ENCODE measurements at regions not wholly inside any gene's neighbourhood (a gene's known extent, or its start where the extent isn't known, plus 50 kb on each side); places are given as distances from the start of the nearest gene placed in this dataset.
"Not testable (repeated sequence)": the region's sequence is repeated elsewhere in the genome, so short reads cannot be mapped to it uniquely, and the experiment has no call there.

DNA sequence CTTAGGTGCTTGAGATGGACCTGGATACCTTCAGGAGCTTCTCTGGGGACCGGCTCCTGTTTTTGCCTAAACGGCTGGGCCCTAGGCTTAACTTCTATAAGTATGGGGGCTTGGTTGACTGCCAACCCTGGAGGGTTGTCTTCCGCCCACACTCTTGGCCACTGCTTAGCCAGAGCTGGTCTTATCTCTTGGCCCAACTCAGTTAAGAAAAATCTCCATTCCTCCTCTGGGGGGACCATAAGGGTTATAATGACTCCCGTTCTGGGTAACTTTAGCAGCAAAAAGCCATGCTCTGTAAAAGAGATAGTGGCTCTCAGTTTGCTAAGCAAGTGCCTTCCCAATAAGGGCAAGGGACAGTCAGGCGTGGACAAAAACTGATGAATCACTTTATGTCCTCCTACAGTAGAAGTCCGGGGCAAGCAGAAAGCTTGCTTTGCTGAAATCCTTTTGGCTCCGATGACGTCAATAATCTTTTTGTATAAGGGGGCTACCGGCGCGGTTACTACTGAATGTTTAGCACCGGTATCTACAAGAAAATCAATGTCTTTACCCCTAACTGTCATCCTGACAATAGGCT is 130.0 kb upstream of the CCZ1B start:
- H3K36me3 ChIP-seq (ENCODE audit: control insufficient read depth, insufficient read depth, low read length); H3K27me3 ChIP-seq (ENCODE audit: control insufficient read depth, insufficient read depth, low read length); DNase-seq (ENCODE audit: low read depth); H3K4me3 ChIP-seq (ENCODE audit: low read depth, low read length); CTCF ChIA-PET; POLR2A ChIA-PET: not testable (repeated sequence)

DNA sequence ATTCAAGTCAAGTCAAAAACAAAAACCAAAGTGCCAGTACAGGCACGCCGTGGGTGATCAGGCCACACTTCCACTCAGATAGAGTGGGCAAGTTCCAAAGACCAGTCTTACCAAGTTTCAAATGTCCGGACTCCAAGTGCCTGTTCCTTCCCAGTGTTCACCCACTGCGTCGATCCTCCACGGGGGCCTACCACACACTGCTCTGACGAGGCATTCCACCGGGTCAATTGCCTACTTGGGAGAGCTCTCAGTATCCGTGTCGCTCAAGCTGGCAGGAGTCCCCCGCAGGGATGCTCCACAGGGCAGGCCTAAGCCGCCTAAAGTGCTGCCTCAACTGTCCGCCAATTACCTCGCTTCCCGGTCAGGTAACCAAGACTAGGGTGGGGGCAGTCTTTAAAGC is 132.3 kb upstream of the CCZ1B start:
- CTCF ChIA-PET; H3K27me3 ChIP-seq (ENCODE audit: control insufficient read depth, insufficient read depth, low read length); DNase-seq (ENCODE audit: low read depth); POLR2A ChIA-PET; H3K4me3 ChIP-seq (ENCODE audit: low read depth, low read length); H3K36me3 ChIP-seq (ENCODE audit: control insufficient read depth, insufficient read depth, low read length): not testable (repeated sequence)

- CTCF ChIA-PET; POLR2A ChIA-PET; DNase-seq (ENCODE audit: low read depth); H3K36me3 ChIP-seq (ENCODE audit: control insufficient read depth, insufficient read depth, low read length); H3K27me3 ChIP-seq (ENCODE audit: control insufficient read depth, insufficient read depth, low read length); H3K4me3 ChIP-seq (ENCODE audit: low read depth, low read length): not testable (repeated sequence)
These were observed 133.9 kb upstream of the CCZ1B start for GRCh38 chr7:6959942-6960341.

GRCh38 chr7:6962871-6963270 is 136.8 kb upstream of the CCZ1B start:
- H3K36me3 ChIP-seq (ENCODE audit: control insufficient read depth, insufficient read depth, low read length); H3K4me3 ChIP-seq (ENCODE audit: low read depth, low read length); H3K27me3 ChIP-seq (ENCODE audit: control insufficient read depth, insufficient read depth, low read length); DNase-seq (ENCODE audit: low read depth); POLR2A ChIA-PET; CTCF ChIA-PET: not testable (repeated sequence)

GRCh38 chr7:6965051-6965450 is 139.0 kb upstream of the CCZ1B start:
- H3K27me3 ChIP-seq (ENCODE audit: control insufficient read depth, insufficient read depth, low read length); CTCF ChIA-PET; H3K4me3 ChIP-seq (ENCODE audit: low read depth, low read length); DNase-seq (ENCODE audit: low read depth); H3K36me3 ChIP-seq (ENCODE audit: control insufficient read depth, insufficient read depth, low read length); POLR2A ChIA-PET: not testable (repeated sequence)

GRCh38 chr7:6970180-6970579 is 144.1 kb upstream of the CCZ1B start:
- H3K36me3 ChIP-seq (ENCODE audit: control insufficient read depth, insufficient read depth, low read length); H3K4me3 ChIP-seq (ENCODE audit: low read depth, low read length); CTCF ChIA-PET; POLR2A ChIA-PET; H3K27me3 ChIP-seq (ENCODE audit: control insufficient read depth, insufficient read depth, low read length); DNase-seq (ENCODE audit: low read depth): not testable (repeated sequence)

GRCh38 chr7:6974876-6975275 is 148.8 kb upstream of the CCZ1B start:
- CTCF ChIA-PET; H3K36me3 ChIP-seq (ENCODE audit: control insufficient read depth, insufficient read depth, low read length); H3K27me3 ChIP-seq (ENCODE audit: control insufficient read depth, insufficient read depth, low read length); DNase-seq (ENCODE audit: low read depth); H3K4me3 ChIP-seq (ENCODE audit: low read depth, low read length); POLR2A ChIA-PET: not testable (repeated sequence)

- H3K36me3 ChIP-seq (ENCODE audit: control insufficient read depth, insufficient read depth, low read length); H3K27me3 ChIP-seq (ENCODE audit: control insufficient read depth, insufficient read depth, low read length); CTCF ChIA-PET; DNase-seq (ENCODE audit: low read depth); H3K4me3 ChIP-seq (ENCODE audit: low read depth, low read length); POLR2A ChIA-PET: not testable (repeated sequence)
These were observed 149.3 kb upstream of the CCZ1B start for GRCh38 chr7:6975346-6975745.

DNA sequence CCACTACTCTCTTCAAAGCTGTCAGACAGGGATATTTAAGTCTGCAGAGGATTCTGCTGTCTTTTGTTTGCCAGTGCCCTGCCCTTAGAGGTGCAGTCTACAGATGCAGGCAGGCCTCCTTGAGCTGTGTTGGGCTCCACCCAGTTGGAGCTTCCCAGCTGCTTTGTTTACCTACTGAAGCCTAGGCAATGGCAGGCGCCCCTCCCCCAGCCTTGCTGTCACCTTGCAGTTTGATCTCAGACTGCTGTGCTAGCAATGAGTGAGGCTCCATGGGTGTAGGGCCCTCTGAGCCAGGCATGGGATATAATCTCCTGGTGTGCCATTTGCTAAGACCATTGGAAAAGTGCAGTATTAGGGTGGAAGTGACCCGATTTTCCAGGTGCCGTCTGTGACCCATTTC is 151.3 kb upstream of the CCZ1B start:
- H3K4me3 ChIP-seq (ENCODE audit: low read depth, low read length); H3K36me3 ChIP-seq (ENCODE audit: control insufficient read depth, insufficient read depth, low read length); H3K27me3 ChIP-seq (ENCODE audit: control insufficient read depth, insufficient read depth, low read length); CTCF ChIA-PET; DNase-seq (ENCODE audit: low read depth); POLR2A ChIA-PET: not testable (repeated sequence)

- H3K36me3 ChIP-seq (ENCODE audit: control insufficient read depth, insufficient read depth, low read length); DNase-seq (ENCODE audit: low read depth); H3K4me3 ChIP-seq (ENCODE audit: low read depth, low read length); POLR2A ChIA-PET; H3K27me3 ChIP-seq (ENCODE audit: control insufficient read depth, insufficient read depth, low read length); CTCF ChIA-PET: not testable (repeated sequence)
These were observed 152.3 kb upstream of the CCZ1B start for GRCh38 chr7:6978326-6978725.

DNA sequence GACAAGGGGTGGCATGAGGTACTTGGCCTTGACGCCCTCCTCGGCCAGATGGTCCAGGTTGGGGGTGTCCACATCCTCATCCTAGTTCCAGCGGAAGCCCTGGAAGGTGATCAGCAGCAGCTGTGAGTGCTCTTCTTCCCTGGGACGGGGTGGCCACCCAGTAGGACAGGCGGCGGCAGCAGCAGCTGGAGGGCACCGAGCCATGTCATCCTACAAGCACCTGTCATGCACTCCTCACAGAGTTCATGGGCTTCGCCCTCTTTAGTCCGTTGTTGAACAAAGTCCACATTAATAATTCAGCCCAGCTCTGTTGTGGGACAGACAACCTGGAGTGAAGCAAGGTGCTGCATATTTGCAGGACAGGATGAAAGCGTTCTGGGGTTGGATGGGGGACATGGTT is 153.4 kb upstream of the CCZ1B start:
- POLR2A ChIA-PET; H3K4me3 ChIP-seq (ENCODE audit: low read depth, low read length); H3K36me3 ChIP-seq (ENCODE audit: control insufficient read depth, insufficient read depth, low read length); H3K27me3 ChIP-seq (ENCODE audit: control insufficient read depth, insufficient read depth, low read length); DNase-seq (ENCODE audit: low read depth); CTCF ChIA-PET: not testable (repeated sequence)

- H3K4me3 ChIP-seq (ENCODE audit: low read depth, low read length); H3K27me3 ChIP-seq (ENCODE audit: control insufficient read depth, insufficient read depth, low read length); H3K36me3 ChIP-seq (ENCODE audit: control insufficient read depth, insufficient read depth, low read length); POLR2A ChIA-PET; CTCF ChIA-PET; DNase-seq (ENCODE audit: low read depth): not testable (repeated sequence)
These were observed 156.3 kb upstream of the CCZ1B start for GRCh38 chr7:6982375-6982774.

DNA sequence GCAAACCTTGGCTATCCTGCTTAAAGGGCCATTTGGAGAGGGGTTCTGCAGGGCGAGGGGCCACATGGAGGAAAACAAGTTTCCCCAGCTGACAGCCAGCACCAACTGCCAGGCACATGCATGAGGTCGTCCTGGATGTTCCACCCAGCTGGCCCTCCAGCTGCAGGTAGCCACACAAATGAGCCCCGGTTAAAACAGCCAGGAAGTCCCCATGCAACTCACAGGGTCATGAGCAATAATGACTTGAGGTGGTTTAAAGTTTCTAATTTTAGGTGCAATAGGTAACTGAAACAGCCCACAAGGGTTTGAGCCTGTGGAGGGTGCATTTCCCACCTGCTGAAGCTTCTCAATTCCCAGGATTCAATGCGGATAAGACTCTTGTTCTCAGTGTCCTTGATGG is 160.8 kb upstream of the CCZ1B start:
- H3K27me3 ChIP-seq (ENCODE audit: control insufficient read depth, insufficient read depth, low read length); POLR2A ChIA-PET; CTCF ChIA-PET; H3K4me3 ChIP-seq (ENCODE audit: low read depth, low read length); H3K36me3 ChIP-seq (ENCODE audit: control insufficient read depth, insufficient read depth, low read length); DNase-seq (ENCODE audit: low read depth): not testable (repeated sequence)

DNA sequence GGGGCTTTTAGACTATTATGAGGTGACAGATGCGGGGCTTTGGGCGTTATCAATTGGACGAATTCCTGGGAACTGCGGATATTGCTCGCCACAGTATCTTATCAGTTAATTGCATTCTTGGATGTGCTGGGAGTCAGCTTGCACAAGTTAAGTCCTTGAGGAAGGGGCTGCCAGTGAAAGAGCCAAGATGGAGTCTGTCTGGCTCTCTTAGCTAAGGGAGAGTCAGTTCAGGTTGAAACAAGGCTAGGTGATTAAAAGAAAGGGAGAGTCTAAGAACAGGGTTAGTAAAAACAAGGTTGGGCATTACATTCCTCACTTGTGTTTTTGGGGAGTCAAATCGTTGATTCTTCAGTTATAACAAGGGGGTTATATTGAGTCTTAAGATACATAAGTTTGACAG is 162.5 kb upstream of the CCZ1B start:
- DNase-seq (ENCODE audit: low read depth); H3K4me3 ChIP-seq (ENCODE audit: low read depth, low read length); H3K36me3 ChIP-seq (ENCODE audit: control insufficient read depth, insufficient read depth, low read length); H3K27me3 ChIP-seq (ENCODE audit: control insufficient read depth, insufficient read depth, low read length); POLR2A ChIA-PET; CTCF ChIA-PET: not testable (repeated sequence)
